GM21576 (cell line): ENCODE measurements at regions not wholly inside any gene's neighbourhood (a gene's known extent, or its start where the extent isn't known, plus 50 kb on each side); places are given as distances from the start of the nearest gene placed in this dataset.

ENCODE experiments used
- ATAC-seq: cut with Tn5 transposase; IDR thresholded peaks from one replicate; pipeline ENCODE4 v1.9.1; 2021; ENCODE audit warnings: mild to moderate bottlenecking, moderate library complexity; ENCODE audit not compliant: unreplicated experiment

GRCh38 chr12:105834496-105834895, 304.3 kb downstream of the NUAK1 start:
- ATAC-seq = no peak

- no peak for ATAC-seq
Observed at GRCh38 chr12:105835580-105836241, 303.0 kb downstream of the NUAK1 start.

GRCh38 chr12:105836242-105836622, 302.5 kb downstream of the NUAK1 start:
- no peak for ATAC-seq

- no peak for ATAC-seq
Observed at GRCh38 chr12:105839629-105840127, 299.1 kb downstream of the NUAK1 start.

GRCh38 chr12:105840384-105840783, 298.4 kb downstream of the NUAK1 start:
- ATAC-seq = no peak

- ATAC-seq = no peak
Observed at GRCh38 chr12:105841840-105842239, 296.9 kb downstream of the NUAK1 start.

GRCh38 chr12:105843561-105843960, 295.2 kb downstream of the NUAK1 start:
- ATAC-seq = no peak

GRCh38 chr12:105843986-105844760, 294.6 kb downstream of the NUAK1 start:
- no peak for ATAC-seq

GRCh38 chr12:105846331-105846730, 292.4 kb downstream of the NUAK1 start:
- ATAC-seq = no peak

GRCh38 chr12:105847068-105847467, 291.7 kb downstream of the NUAK1 start:
- ATAC-seq = no peak

GRCh38 chr12:105848286-105848685, 290.5 kb downstream of the NUAK1 start:
- no peak for ATAC-seq

GRCh38 chr12:105850103-105850968, 288.4 kb downstream of the NUAK1 start:
- no peak for ATAC-seq

GRCh38 chr12:105852496-105852895, 286.3 kb downstream of the NUAK1 start:
- no peak for ATAC-seq

- ATAC-seq = no peak
Observed at GRCh38 chr12:105852951-105853350, 285.8 kb downstream of the NUAK1 start.

- ATAC-seq = no peak
Observed at GRCh38 chr12:105854071-105854470, 284.7 kb downstream of the NUAK1 start.

- no peak for ATAC-seq
Observed at GRCh38 chr12:105855361-105856047, 283.2 kb downstream of the NUAK1 start.

GRCh38 chr12:105856048-105856405, 282.7 kb downstream of the NUAK1 start:
- no peak for ATAC-seq

- no peak for ATAC-seq
Observed at GRCh38 chr12:105858981-105859710, 279.6 kb downstream of the NUAK1 start.

- no peak for ATAC-seq
Observed at GRCh38 chr12:105860561-105861207, 278.1 kb downstream of the NUAK1 start.

GRCh38 chr12:105861227-105861626, 277.5 kb downstream of the NUAK1 start:
- no peak for ATAC-seq
